Posterior cingulate gyrus (tissue), 11 donors: ENCODE measurements at regions not wholly inside any gene's neighbourhood (a gene's known extent, or its start where the extent isn't known, plus 50 kb on each side); places are given as distances from the start of the nearest gene placed in this dataset.
"Not testable (repeated sequence)": the region's sequence is repeated elsewhere in the genome, so short reads cannot be mapped to it uniquely, and the experiment has no call there.

ENCODE experiments used
- DNase-seq, 10 donors: peaks; one replicate each; pipeline versions ENCODE4 v3.0.0 to v3.0.0-alpha.2; 2020 to 2021; ENCODE audit warnings: mixed read lengths in 3 of 10
- intact Hi-C: fragments of 100-400 bp; cut with DNase I; formaldehyde crosslinking; loops from one replicate; pipeline ENCODE4 v1.15.1; 2023

DNA sequence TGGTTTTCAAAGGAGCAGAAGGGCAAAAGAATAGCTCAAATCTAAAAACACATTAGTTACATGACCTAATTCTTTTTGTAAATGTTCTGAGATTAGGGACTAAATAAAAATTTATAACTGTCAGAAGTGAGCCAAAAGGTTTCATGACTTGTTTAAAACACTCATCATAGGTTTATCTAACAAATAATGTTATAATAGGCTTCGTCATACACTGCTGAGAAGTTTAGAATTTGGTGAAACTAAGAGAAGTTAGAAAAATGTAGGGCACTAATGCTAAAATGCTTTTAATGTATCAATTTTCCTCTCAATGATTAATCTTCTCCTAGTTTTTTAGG is 468.8 kb upstream of the CDIN1 start:
- DNase-seq = no peak
- intact Hi-C loops = no loop called here

GRCh38 chr15:36117296-36117787 is 462.1 kb upstream of the CDIN1 start:
- DNase-seq = no peak
- intact Hi-C loops = no loop called here

GRCh38 chr15:36126194-36126593 is 453.2 kb upstream of the CDIN1 start:
- peak in 6 of 10 donors; percentile 6 to 82 (median 46) for DNase-seq

DNA sequence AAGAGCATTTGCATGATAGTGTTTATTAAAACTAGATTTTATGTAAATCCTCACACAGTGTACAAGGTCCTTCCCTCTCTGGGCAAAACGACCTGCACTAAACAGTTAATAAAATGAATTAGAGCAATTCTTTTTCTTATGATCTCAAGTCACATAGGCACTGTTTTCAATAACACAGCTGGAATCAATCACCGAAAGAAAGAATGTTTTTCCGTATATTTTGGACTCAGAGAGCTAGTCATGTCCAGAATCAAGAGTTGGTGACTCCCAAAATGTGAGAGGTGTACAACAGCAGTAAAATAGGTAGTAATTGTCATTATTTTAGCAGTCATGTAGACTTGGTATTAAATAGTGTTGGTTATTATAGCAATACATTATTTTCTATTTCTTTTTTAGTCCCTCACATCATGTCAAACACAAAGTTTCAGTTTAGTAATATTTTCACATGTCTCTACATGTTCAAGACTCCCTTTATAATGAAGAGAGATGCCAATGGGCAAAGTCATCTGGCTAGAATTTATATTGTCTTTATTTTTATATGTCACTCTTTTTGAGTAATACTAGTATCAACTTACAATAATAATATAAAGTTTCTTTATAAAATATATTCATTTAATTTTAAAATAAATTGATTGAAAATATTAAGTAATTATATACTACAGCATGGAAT is 448.6 kb upstream of the CDIN1 start:
- intact Hi-C loops = no loop called here
- no peak for DNase-seq

More at GRCh38 chr15:36126194-36126593, 453.2 kb upstream of the CDIN1 start:
- intact Hi-C loops = no loop called here

- no peak for DNase-seq
- intact Hi-C loops = no loop called here
Observed at GRCh38 chr15:36133742-36134141, 445.7 kb upstream of the CDIN1 start.

DNA sequence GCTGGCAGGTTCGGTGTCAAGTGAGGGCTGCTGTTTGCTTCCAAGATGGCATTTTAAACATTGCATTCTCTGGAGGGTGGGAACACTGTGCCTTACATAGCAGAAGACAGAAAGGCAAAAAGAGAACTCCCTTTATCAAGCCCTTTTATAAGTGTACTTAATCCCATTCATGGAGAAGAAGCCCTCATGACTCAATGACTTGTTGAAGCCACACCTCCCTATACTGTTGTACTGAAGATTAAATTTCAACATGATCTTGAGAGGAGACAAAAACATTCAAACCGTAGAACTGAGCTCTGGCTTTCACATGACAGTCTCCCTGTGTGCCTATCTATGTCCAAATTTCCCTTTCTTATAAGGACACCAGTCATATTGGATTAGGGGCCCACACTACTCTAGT is 443.4 kb upstream of the CDIN1 start:
- intact Hi-C loops = no loop called here
- DNase-seq = no peak

DNA sequence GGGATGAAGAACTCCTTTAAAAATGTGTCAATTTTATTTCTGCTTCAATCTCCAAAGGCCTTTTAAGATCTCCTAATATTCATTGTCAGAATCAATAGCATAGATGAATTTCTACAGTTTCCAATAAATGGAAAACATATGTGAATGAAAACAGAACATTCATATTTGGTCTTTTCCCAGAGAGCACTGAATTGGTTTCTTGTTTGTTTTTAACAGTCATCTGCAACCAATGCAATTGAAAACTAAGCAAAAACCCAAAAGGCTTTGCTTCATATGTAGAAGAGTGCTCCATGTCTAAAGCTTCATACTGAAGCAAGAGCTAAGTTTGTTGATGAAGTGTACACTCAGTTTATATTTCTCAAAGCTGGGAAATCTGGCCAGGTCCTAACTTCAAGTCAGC is 426.5 kb upstream of the CDIN1 start:
- no peak for DNase-seq
- intact Hi-C loops = no loop called here

DNA sequence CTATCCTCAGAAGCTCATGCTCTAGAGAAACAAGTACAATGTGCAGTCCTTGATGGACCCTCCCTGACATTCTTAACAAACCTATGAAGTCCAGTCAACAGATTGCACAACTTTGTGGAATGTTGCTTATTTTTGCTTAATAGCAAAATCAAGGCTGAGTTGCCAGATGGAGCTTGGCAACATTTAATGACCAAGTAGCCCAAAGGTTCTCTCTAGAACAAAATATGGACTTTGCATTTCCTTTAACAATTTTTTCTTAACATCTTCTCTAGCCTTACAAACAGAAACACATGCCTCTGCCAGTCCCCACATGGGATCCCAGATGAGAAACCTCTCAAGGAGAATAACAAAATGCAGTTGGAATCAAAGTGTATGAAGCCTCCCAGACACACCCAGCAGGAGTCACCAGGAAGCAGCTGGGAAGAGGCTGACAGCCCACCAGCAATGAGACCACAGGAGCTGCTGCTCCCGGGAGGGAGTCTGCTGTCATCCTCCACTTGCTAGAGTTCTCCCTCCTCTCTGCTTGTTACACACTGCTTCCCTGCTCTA is 422.5 kb upstream of the CDIN1 start:
- intact Hi-C loops = no loop called here
- DNase-seq = peak in 2 of 10 donors; percentile 18 to 56

GRCh38 chr15:36160351-36160750 is 419.1 kb upstream of the CDIN1 start:
- DNase-seq = no peak
- intact Hi-C loops = no loop called here

DNA sequence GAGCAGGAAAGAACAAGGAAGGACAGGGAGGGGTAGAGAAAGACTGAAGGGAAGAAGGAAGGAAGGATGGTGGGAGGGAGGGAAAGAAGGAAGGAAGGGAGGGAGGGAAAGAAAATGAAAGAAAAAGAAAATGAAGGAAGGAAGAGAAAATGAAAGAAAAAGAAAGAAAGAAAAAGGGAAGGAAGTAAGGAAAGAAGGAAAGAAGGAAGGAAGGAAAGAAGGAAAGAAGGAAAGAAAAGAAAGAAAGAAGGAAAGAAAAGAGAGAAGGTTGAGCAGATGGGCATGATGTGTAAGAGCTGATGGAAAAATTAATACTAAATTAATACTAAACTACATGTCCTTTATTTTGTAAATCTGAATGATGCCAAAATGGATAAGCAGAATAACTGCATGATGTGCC is 418.3 kb upstream of the CDIN1 start:
- intact Hi-C loops = no loop called here

DNA sequence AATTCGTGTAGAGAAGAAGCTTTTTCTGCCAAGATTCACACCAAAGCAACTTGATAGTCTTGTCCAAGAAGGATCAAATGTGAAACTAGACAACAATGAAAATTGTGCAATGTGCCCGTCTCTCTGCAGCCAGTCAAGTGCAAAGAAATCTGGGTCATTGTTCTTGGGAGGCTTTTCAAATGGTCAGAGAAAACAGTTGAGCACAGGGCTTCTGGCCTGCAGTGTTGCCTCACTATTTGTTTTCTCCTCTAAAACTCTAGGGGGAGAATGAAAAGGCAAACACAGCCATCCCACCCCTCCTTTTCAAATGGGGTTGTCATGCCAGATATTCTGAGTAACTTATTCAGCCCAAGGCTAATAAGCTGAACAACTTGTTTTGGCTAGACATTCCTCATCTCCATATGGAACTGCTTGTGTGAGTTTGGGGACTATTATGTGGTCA is 417.6 kb upstream of the CDIN1 start:
- DNase-seq = peak in 1 of 10 donors; percentile 7
- intact Hi-C loops = no loop called here

More for the DNA sequence above, 418.3 kb upstream of the CDIN1 start:
- DNase-seq = no peak

DNA sequence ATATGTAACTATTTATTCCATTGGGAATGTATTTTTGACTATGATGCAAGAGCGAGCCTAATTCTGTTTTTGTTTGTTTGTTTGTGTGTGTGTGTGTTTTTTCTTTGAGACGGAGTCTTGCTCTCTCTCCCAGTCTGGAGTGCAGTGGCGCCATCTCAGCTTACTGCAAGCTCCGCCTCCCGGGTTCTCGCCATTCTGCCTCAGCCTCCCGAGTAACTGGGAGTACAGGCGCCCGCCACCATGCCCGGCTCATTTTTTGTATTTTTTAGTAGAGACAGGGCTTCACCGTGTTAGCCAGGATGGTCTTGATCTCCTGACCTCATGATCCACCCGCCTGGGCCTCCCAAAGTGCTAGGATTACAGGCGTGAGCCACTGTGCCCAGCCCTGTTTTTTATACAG is 415.4 kb upstream of the CDIN1 start:
- intact Hi-C loops = not testable (repeated sequence)
- DNase-seq = peak in 3 of 10 donors; percentile 37 to 72 (median 43)

GRCh38 chr15:36172955-36173354 is 406.5 kb upstream of the CDIN1 start:
- DNase-seq = no peak
- intact Hi-C loops = no loop called here

- intact Hi-C loops = no loop called here
- DNase-seq = no peak
Observed at GRCh38 chr15:36175186-36175740, 404.2 kb upstream of the CDIN1 start.

- DNase-seq = peak in 7 of 10 donors; percentile 15 to 81 (median 35)
- intact Hi-C loops = no loop called here
Observed at GRCh38 chr15:36175741-36176291, 403.6 kb upstream of the CDIN1 start.

- intact Hi-C loops = no loop called here
- no peak for DNase-seq
Observed at GRCh38 chr15:36177590-36178302, 401.7 kb upstream of the CDIN1 start.

GRCh38 chr15:36178303-36178633 is 401.2 kb upstream of the CDIN1 start:
- DNase-seq = no peak
- intact Hi-C loops = no loop called here

- no peak for DNase-seq
Observed at GRCh38 chr15:36183201-36183600, 396.2 kb upstream of the CDIN1 start.

GRCh38 chr15:36185438-36185837 is 394.0 kb upstream of the CDIN1 start:
- DNase-seq = no peak
- intact Hi-C loops = no loop called here

More at GRCh38 chr15:36183201-36183600, 396.2 kb upstream of the CDIN1 start:
- intact Hi-C loops = no loop called here

- intact Hi-C loops = no loop called here
- no peak for DNase-seq
Observed at GRCh38 chr15:36185845-36186244, 393.6 kb upstream of the CDIN1 start.

DNA sequence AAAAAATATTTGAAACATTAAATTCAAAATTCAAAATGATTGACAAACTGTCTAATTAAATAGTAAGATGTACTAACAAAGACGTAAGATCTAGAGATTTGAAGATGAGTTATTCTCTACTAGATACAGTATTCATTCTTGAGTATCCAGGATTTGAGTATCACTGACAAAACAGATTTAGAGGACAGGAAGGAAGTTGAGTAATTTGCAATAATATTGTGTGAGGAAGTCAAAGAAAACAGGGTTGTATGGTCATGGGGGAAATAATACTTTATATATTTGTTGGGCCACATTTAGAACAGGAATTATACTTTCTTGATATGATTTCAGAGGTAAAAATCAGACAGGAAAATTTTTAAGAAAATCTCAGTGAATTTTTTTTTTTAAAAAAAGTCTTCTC is 393.1 kb upstream of the CDIN1 start:
- no peak for DNase-seq
- intact Hi-C loops = no loop called here
